Esophagus squamous epithelium (tissue), 5 donors: ENCODE measurements at regions not wholly inside any gene's neighbourhood (a gene's known extent, or its start where the extent isn't known, plus 50 kb on each side); places are given as distances from the start of the nearest gene placed in this dataset.
"Not testable (repeated sequence)": the region's sequence is repeated elsewhere in the genome, so short reads cannot be mapped to it uniquely, and the experiment has no call there.

Experiments used
- DNase-seq: peaks from one replicate; lab custom pipeline; 2025; lab: John Stamatoyannopoulos, UW
- H3K27ac ChIP-seq, 4 donors: fragments of 200-600 bp; sonication (generic); one replicate each; pipeline ENCODE4 v1.5.1; 2016 to 2019; ENCODE audit warnings: mild to moderate bottlenecking in 1 of 4
- H3K27me3 ChIP-seq, 4 donors: fragments of 200-600 bp; sonication (generic); 1 replicate in 3 of 4; 2 replicates in 1 of 4; pipeline versions ENCODE4 v1.5.1 to v1.6.0; 2017 to 2021; ENCODE audit warnings: antibody characterized with exemption in 1 of 4
- H3K36me3 ChIP-seq, 3 donors: fragments of 200-600 bp; sonication (generic); one replicate each; pipeline ENCODE4 v1.5.1; 2016 to 2019
- H3K4me1 ChIP-seq, 3 donors: fragments of 200-600 bp; sonication (generic); one replicate each; pipeline ENCODE4 v1.5.1; 2017 to 2019
- H3K4me3 ChIP-seq, 4 donors: fragments of 200-600 bp; sonication (generic); 1 replicate in 3 of 4; 2 replicates in 1 of 4; pipeline ENCODE4 v1.5.1; 2016 to 2019; ENCODE audit warnings: mild to moderate bottlenecking in 2 of 4, moderate library complexity in 1 of 4
- H3K9me3 ChIP-seq, 3 donors: fragments of 200-600 bp; sonication (generic); one replicate each; pipeline ENCODE4 v1.5.1; 2016 to 2019
- POLR2A ChIP-seq, 4 donors: fragments of 450-650 bp; IDR thresholded peaks; one replicate each; pipeline ENCODE4 v1.6.1; 2017; ENCODE audit warnings: antibody characterized with exemption in 4 of 4, mild to moderate bottlenecking in 4 of 4, moderate library complexity in 3 of 4
- WGBS, 2 donors: methylation state at CpG; one replicate each; pipeline ENCODE4 v1.1.5; 2018; 5-methylcytosine and 5-hydroxymethylcytosine counted together
- intact Hi-C: fragments of 100-400 bp; cut with DNase I; formaldehyde crosslinking; loops from one replicate; pipeline ENCODE4 v1.15.0; 2022
- TF ChIP-seq, protein P1 (sequence below), 6 experiments: fragments of 450-650 bp in 4 of 6; fragments of 200-600 bp in 2 of 6; sonication (generic) in 2 of 6; IDR thresholded peaks; one replicate each; pipeline ENCODE4 v1.5.1; 2016 to 2019; ENCODE audit warnings: antibody characterized with exemption in 6 of 6, mild to moderate bottlenecking in 4 of 6, moderate library complexity in 4 of 6
- donor health status: DM: yes; HTN: yes; CAD: no.

DNA sequence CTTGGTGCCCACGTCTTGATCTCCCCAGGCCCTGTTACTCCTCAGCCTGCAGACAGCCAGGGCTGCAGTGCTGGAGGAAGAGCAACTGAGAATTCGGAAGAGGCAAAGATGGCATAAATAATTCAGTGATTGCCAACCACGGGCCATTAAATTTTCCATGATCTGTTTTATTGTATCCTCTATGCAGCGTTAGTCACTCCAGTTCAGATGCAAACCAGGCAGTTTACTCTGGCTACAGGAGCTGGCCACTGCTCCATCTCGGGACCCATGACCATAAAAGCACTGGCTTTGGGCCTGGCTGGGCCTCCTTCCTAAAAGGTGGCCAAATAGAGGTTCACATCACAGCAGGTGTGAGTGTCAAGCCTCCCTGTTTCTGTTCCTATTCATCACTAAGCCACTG, 137.6 kb upstream of the TLE3 start:
- intact Hi-C loops = no loop called here
- Histone ChIP-seq H3K27me3 (no peaks in the 10 kb centered on the region), H3K4me3 (no peak overlapping the region), H3K36me3 (no peaks in the 10 kb centered on the region), H3K9me3 (peaks cover 0 to 16% (median 0%) of the 10 kb centered on the region in 3 donors), H3K27ac (no peak overlapping the region), H3K4me1 (no peaks in the 10 kb centered on the region)
- 75 to 77% methylated on average over 4 of the region's 5 CpGs for WGBS, 2 donors
- TF ChIP-seq POLR2A (IDR thresholded peaks at IDR 0.05) = no peak
- TF ChIP-seq, protein P1, sequence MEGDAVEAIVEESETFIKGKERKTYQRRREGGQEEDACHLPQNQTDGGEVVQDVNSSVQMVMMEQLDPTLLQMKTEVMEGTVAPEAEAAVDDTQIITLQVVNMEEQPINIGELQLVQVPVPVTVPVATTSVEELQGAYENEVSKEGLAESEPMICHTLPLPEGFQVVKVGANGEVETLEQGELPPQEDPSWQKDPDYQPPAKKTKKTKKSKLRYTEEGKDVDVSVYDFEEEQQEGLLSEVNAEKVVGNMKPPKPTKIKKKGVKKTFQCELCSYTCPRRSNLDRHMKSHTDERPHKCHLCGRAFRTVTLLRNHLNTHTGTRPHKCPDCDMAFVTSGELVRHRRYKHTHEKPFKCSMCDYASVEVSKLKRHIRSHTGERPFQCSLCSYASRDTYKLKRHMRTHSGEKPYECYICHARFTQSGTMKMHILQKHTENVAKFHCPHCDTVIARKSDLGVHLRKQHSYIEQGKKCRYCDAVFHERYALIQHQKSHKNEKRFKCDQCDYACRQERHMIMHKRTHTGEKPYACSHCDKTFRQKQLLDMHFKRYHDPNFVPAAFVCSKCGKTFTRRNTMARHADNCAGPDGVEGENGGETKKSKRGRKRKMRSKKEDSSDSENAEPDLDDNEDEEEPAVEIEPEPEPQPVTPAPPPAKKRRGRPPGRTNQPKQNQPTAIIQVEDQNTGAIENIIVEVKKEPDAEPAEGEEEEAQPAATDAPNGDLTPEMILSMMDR (IDR thresholded peaks at IDR 0.05) = no peak
- no peak for DNase-seq

DNA sequence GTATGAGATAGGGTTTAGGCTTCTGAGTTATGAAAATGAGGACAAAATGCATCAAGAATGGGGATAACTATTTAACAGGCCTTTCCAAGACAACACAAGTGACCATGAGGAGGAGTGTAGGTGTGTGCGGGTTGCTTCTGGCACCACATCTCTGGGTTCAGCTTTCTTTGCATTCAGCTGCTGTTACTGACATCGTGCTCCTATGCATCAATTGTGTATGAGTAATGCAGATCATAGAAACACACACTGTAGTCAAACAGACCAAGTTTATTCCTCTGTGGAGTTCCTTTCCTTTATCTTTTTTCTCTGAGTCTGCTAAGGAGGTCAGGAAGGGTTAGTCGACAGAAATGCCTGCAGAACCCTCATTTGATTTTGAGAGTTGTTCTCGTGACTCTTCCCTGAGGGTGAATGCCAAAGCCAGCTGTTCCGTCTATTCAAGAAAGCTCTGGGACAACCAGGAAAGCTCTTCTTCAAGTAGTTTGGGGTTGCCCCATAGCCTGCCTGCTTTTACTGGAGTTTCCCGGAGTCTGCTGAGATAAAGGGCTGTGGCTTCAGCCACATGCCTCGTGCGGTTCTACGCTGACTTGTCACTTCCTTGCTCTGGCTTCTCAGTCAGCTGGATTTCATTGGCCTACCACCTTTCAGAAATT, 136.7 kb upstream of the TLE3 start:
- no peaks in the 10 kb centered on the region for H3K36me3 ChIP-seq
- H3K9me3 ChIP-seq = peaks cover 0 to 16% (median 0%) of the 10 kb centered on the region in 3 donors
- intact Hi-C loops = no loop called here
- DNase-seq = no peak
- H3K4me3 ChIP-seq = no peak overlapping the region
- H3K27ac ChIP-seq = no peak overlapping the region
- H3K4me1 ChIP-seq = no peaks in the 10 kb centered on the region
- no peaks in the 10 kb centered on the region for H3K27me3 ChIP-seq
- 60 to 82% methylated on average over 9 of the region's 9 CpGs for WGBS, 2 donors
- TF ChIP-seq, protein P1 (IDR thresholded peaks at IDR 0.05) = no peak
- no peak for TF ChIP-seq POLR2A (IDR thresholded peaks at IDR 0.05)

DNA sequence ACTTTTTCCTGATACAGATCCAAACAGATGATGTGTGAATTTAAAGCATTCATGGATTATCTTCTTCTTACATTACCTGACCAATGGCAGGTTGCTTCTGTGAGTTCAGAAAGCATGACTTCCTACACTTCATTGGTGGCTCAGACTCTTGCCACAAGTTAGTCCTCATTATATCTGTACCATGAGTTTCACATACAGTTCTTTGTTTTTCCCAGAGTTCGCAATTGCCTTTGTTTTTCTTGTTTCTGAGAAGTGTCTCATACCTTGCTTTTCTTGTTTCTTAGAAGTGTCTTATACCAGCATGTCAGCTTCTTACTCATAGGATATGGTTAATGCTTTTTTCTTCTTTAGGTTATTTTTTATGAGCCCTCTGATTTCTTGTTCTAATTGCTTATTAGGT, 133.8 kb upstream of the TLE3 start:
- H3K36me3 ChIP-seq = no peaks in the 10 kb centered on the region
- TF ChIP-seq, protein P1 (IDR thresholded peaks at IDR 0.05) = no peak
- TF ChIP-seq POLR2A (IDR thresholded peaks at IDR 0.05) = no peak
- H3K27me3 ChIP-seq = no peaks in the 10 kb centered on the region
- H3K27ac ChIP-seq = no peak overlapping the region
- H3K4me3 ChIP-seq = no peak overlapping the region
- peaks cover 0 to 16% (median 0%) of the 10 kb centered on the region in 3 donors for H3K9me3 ChIP-seq
- 40 to 86% methylated on average over 1 of the region's 1 CpG for WGBS, 2 donors
- no peak for DNase-seq
- intact Hi-C loops = no loop called here
- H3K4me1 ChIP-seq = no peaks in the 10 kb centered on the region

DNA sequence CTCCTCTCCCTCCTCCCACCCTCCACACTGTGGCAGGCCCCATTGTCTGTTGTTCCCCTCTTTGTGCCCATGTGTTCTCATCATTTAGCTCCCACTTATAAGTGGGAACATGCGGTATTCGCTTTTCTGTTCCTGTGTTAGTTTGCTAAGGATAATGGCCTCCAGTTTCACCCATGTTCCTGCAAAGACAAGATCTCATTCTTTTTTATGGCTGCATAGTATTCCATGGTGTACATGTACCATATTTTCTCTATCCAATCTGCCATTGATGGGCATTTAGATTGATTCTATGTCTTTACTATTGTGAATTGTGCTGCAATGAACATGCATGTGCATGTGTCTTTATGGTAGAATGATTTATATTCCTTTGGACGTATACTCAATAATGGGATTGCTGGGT, 130.2 kb upstream of the TLE3 start:
- H3K27ac ChIP-seq, H3K27me3 ChIP-seq, H3K36me3 ChIP-seq, H3K4me3 ChIP-seq, H3K4me1 ChIP-seq, DNase-seq, intact Hi-C loops: not testable (repeated sequence)
- peaks cover 0 to 16% (median 0%) of the 10 kb centered on the region in 3 donors for H3K9me3 ChIP-seq
- WGBS, 2 donors = 94 to 97% methylated on average over 3 of the region's 3 CpGs

DNA sequence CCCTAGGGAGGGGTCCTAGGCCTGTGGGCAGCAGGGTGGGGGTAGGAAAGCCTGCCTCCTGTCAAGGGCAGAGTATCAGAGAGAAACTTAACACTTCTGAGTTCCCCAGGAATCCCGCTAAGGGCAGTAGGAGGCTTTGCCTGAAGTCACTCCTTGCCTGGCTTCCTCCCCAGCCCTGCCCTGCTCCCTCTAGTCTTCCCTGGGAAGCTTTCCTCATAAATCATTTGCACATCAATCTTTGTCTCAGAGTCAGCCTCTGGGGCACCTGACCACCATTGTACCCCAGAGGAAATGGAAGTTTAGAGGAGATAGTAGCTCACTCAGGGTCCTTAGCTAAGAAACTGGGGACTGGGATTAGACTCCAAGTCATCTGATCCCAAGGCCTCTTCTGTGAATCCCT, 129.4 kb upstream of the TLE3 start:
- Histone ChIP-seq H3K9me3 (peaks cover 0 to 13% (median 0%) of the 10 kb centered on the region in 3 donors), H3K27ac (no peak overlapping the region), H3K36me3 (no peaks in the 10 kb centered on the region), H3K4me1 (no peaks in the 10 kb centered on the region), H3K4me3 (no peak overlapping the region), H3K27me3 (no peaks in the 10 kb centered on the region)
- DNase-seq = no peak
- TF ChIP-seq, protein P1 (IDR thresholded peaks at IDR 0.05) = no peak
- TF ChIP-seq POLR2A (IDR thresholded peaks at IDR 0.05) = no peak
- intact Hi-C loops = no loop called here
- no CpG with 5 or more reads among the region's 1 CpG for WGBS, 2 donors
